GM21576 (cell line): ENCODE measurements at regions not wholly inside any gene's neighbourhood (a gene's known extent, or its start where the extent isn't known, plus 50 kb on each side); places are given as distances from the start of the nearest gene placed in this dataset.
"Not testable (repeated sequence)": the region's sequence is repeated elsewhere in the genome, so short reads cannot be mapped to it uniquely, and the experiment has no call there.

Experiments
- ATAC-seq: cut with Tn5 transposase; IDR thresholded peaks from one replicate; pipeline ENCODE4 v1.9.1; 2021; ENCODE audit warnings: mild to moderate bottlenecking, moderate library complexity; ENCODE audit not compliant: unreplicated experiment

DNA sequence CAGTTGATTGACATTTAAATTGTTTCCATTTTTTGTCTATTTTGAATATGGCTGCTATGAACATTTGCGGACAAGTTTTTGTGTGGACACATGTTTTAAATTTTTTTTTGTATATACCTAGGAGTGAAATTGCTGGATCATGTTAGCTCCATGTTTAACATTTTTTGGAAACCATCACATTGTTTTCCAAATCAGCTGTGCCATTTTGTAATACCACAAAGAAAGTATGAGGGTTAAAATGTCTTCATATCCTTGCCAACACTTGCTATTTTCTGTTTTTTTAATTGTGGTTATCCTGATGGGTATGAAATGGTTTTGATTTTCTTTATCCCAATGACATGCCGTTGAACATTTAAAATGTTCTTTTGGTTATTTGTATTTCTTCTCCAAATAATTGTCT lies 52.1 kb downstream of the CARTPT start:
- no peak for ATAC-seq

DNA sequence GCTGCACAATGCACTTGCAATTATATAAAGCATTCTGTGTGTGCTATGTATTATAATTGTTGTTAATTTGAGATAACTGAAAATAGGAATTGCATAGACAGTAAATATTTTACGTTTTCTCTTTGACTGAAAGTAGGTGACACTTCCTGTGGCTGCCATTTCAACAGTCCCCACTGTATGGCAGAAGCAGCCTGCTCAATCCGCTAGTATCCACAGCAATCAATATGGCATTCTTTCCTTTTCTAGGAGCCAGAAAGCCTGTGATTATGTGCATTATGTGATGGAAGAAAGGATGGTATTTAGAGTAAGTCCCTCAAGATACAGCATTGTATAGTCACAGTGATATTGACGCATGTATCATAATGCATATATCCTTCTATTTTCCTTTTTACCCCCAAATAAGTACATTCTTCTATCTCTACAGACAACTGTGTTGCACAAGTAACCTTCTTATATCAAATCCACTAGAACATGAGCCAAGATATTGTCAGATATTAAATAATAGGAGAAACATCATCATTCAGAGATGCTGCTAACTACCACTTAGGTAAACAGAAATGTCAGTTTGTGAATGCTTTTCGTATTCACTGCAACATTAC lies 59.7 kb downstream of the CARTPT start:
- ATAC-seq = no peak

DNA sequence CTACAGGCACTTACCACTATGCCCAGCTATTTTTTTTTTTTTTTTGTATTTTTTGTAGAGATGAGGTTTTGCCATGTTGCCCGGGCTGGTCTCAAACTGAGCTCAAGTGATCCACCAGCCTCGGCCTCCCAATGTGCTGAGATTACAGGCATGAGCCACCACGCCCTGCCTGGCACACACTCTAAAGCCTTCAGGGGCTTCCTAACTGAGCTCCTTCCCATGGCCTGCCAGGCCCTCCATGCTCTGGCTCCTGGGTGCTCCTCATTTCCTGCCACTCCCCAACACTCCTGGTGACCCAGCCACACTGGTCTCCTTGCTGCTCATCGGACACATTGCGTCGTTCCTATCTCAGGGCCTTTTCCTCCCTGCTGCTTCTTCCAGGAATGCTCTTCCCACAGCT lies 61.5 kb downstream of the CARTPT start:
- ATAC-seq = no peak

DNA sequence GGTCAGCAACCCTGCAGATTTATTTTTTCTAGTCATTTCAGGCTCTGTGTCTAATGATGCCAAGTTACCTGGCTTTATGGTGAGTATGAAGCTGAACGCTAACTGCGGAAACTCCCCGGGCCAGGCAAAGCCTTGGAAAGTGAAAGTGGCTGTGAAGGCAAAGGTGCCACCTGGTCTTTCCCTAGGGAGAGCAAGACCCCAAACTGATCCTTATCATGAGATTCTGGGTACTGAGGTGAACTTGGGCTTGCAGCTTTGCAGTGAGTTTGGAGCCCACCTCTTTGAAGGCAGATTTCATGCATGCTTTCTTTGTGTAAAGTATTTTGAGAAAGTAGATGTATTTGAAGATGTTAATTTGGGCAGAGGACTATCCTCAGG lies 63.3 kb downstream of the CARTPT start:
- ATAC-seq = no peak

DNA sequence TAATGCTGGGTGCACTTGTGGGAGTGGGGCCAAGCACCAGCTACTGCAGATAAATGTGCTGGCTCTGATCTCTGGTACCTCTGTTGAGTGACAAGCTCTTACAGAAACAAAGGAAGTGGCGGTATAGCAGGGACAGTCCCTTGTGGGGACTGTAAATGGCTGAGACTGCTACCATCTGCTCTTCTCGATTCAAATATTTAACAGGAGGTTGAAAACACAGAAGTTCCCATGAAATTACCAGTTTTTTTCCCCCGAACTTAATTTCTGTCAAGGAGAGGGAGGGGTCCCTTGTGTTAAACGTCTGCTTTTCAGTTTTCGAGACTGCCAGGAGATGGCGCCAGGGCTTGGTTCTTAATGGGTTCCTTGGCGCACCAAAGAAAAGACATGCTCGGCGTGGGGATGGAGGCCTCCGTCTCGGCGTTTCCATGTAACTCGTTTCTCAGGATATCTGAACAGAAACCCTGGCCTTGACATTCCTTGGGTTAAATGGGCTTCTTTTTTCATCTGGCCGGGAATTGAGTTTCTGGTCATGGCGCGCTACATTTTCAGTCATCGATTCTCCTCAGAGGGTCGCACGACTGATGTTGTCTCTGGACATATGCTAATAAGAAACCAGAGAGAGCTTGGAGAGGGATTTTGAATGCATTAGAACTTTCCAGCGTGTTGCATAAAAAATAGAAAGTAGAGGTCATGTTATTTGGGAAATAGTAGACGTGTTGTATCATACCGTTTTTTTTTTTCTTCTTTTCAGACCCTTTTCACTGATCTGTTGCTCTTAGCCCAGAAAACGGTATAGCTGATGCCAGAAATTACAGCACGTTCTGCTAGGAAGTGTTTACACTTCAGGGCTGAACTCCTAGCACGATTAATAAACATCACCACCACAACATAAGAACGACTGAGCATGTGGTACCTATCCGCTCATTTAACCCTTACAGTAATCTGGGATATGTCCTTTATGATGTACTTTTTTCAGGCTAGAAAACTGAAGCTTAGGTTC lies 64.0 kb downstream of the CARTPT start:
- peak; percentile 98 for ATAC-seq

DNA sequence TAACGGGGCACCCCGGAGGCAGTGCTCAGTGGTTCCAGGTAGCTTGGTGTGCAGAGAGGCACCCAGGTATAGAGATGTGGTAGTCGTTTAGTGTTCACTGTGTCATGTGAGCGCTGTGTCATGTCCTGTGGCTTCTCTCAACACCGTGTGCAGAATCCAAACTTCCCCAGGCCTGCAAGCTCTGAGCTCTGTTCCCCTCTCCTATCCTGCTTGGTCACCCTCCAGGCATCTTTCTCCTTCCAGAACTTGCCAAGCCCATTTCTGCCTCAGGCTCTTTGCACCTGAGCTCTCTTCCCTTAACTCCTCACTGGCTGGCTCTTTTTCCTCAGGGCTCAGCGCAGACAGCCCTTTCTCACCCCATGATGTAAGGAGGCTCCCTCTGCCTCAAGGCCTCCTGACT lies 64.8 kb downstream of the CARTPT start:
- no peak for ATAC-seq

DNA sequence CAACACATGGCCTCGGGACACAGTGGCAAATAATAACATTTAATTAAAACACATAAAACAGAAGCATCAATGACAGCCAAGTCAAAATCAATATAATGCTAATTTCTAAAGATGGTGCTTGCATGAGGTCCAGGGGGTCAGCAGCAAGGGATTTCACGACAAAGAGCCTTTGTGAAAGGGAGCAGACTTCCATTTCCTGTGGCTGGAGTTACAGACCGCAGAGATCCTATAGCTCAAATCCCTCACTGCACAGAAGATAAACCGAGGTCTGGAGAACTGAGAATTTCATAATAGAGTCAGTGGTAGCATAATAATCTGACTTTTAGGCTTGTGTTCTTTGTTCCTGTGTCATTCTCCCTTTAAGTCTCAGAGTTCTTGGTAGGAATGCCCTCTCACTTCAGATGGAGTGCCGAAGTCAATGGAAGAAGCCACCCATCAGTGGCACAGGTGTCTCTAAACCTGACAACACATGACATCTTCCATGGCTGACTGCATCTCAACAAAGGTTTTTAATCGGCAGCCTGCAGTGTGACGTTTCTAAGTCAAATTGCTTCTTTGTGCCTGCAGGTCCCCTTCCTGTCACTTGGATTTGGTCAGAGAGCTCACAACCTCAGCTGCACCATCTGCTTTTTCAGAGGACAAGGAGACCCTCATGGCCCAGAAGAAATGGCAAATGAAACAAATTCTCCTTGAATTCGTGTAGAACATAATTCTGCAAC lies 67.4 kb downstream of the CARTPT start:
- no peak for ATAC-seq

DNA sequence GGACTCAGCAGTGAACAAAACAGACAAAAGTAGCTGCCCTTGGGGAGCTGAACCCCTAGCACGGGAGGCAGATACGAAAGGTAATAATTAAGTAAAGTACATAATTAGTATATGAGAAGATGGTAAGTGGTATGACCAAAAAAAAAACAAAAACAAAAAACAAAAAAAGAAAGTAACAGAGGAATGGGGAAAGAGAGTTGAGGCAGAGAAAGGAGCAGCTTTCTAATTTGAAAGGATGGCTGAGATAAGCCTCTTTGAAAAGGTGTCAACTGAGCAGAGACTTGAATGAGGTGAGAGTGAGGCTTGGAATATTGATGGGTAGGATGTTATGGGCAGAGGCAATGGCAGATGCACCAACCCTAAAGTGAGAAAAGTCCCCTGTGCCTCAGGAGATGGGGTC lies 69.7 kb downstream of the CARTPT start:
- ATAC-seq = no peak

DNA sequence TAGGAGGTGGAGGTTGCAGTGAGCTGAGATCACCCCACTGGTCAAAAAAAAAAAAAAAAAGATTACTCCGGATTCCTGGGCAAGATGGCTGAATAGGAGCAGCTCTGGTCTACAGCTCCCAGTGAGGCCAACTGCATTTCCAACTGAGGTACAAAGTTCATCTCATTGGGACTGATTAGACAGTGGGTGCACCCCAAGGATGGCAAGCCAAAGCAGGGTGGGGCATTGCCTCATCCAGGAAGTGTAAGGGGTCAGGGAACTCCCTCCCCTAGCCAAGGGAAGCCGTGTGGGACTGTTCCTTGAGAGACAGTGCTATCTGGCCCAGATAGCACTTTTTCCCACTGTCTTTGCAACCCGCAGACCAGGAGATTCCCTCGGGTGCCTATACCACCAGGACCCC lies 70.7 kb downstream of the CARTPT start:
- no peak for ATAC-seq

DNA sequence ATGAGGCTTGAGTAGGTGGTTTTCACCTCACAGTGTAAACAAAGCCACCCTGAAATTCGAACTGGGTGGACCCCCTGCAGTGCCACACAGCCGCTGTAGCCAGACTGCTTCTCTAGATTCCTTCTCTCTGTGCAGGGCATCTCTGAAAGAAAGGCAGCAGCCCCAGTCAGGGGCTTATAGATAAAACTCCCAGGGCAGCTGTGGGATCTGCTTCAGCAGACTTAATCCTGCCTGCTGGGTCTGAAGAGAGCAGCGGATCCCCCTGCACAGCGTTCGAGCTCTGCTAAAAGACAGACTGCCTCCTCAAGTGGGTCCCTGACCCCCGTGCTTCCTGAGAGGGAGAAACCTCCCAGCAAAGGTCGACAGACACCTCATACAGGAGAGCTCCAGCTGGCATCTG lies 71.4 kb downstream of the CARTPT start:
- ATAC-seq = no peak

DNA sequence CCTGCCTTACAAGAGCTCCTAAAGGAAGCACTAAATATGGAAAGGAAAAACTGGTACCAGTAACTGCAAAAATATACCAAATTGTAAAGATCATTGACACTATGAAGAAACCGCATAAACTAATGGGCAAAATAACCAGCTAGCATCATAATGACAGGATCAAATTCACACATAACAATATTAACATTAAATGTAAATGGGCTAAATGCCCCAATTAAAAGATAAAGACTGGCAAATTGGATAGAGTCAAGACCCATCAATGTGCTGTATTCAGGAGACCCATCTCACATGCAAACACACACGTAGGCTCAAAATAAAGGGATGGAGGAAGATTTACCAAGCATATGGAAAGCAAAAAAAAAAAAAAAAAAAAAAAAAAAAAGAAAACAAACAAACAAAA lies 73.0 kb downstream of the CARTPT start:
- not testable (repeated sequence) for ATAC-seq

DNA sequence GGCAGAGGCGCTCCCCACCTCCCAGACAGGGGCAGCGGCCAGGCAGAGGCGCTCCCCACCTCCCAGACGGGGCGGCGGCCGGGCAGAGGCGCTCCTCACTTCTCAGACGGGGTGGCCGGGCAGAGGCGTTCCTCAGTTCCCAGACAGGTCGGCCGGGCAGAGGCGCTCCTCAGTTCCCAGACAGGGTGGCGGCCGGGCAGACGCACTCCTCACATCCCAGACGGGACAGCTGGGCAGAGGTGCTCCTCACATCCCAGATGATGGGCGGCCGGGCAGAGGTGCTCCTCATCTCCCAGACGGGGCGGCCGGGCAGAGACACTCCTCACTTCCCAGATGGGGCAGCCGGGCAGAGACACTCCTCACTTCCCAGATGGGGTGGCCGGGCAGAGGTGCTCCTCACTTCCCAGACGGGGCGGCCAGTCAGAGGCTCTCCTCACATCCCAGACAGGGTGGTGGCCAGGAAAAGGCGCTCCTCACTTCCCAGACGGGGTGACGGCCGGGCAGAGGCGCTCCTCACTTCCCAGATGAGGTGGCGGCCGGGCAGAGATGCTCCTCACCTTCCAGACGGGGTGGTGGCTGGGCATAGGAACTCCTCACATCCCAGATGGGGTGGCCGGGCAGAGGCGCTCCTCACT lies 75.1 kb downstream of the CARTPT start:
- no peak for ATAC-seq

DNA sequence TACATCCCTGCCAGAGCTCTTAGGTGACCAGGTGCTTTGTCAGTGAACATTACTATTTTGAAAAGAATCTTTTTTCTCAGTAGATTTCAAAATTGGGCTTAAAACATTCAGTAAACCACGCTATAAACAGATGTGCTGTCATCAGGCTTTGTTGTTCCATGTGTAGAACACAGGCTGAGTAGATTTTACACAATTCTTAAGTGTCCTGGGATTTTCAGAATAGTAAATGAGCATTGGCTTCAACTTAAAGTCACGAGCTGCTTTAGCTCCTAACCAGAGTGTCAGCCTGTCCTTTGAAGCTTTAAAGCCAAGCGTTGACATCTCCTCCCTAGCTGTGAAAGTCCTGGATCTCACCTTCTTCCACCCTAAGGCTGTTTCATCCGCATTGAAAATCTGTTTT lies 83.6 kb downstream of the CARTPT start:
- ATAC-seq = no peak

DNA sequence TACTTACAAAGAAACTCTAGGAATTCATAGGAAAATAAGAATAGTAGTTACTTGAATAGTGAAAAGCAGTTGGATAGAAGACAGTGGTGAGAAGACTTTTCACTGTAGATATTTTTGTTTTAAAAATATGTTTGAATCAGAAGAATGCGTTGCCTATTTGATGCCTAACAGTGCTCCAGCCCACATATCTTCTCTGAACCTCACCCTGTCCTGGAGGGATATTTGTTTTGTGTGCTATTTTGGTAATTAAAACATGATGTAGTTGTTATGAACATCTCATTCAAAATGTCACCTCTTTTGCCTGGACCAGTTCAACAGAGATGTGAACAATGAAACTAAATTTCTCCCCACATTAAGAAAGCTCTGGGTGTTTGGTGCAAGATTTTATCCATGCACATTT lies 87.6 kb downstream of the CARTPT start:
- ATAC-seq = no peak

DNA sequence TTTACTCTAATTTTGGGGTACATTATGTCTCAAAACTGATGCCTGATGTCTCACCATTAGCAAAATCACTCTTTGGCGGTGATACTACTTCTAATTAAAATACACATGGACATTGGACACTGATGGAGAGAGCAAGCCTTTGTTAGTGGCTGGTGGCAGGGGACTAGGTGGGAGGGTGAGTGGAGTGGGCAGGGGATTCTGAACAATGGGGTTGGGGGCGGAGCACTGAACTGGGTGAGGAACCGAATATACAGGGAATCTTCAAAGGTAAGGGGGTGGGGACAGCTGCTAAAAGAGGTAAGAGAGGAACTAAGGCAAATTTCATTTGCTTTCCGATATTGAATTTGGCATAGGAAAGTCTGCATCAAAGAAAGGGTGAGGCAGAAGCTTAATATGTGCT lies 88.8 kb downstream of the CARTPT start:
- no peak for ATAC-seq

DNA sequence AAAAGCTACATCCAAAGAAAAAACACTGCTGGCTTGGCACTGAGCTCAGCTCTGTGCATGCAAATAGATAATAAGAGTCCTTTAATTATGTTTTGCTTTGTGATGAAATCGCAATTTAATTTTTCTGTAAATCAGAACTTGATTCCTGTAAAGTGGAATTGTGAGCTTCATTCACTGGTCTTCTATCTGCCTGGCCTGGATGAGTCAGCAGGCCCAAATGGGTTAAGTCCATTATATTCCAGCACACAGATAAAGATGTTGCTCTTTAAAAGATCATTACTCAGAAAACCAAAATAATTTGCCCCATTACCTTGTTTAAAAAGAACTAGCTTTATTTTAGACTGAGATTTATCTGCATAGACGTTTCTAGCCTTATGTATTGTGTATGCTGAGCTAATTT lies 90.4 kb downstream of the CARTPT start:
- ATAC-seq = no peak

DNA sequence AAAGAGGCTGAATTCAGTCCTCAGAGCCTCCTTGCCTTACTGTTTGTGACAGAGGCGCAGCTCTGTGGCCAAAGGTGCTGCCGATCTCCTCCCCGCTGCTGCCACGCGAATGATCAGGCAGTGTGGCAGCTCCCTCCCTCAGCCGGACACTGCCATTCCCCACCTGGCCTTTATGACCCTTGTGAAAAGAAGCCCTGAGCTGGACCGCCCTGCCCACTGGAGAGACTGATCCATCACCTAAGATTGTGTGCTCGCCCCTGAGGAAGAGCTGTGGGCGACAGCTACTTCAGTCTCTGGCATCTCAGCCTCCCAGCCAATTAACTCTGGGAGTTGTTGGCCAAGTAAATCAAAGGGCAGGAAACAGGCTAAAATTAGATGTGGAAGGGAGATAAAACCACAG lies 90.9 kb downstream of the CARTPT start:
- no peak for ATAC-seq

DNA sequence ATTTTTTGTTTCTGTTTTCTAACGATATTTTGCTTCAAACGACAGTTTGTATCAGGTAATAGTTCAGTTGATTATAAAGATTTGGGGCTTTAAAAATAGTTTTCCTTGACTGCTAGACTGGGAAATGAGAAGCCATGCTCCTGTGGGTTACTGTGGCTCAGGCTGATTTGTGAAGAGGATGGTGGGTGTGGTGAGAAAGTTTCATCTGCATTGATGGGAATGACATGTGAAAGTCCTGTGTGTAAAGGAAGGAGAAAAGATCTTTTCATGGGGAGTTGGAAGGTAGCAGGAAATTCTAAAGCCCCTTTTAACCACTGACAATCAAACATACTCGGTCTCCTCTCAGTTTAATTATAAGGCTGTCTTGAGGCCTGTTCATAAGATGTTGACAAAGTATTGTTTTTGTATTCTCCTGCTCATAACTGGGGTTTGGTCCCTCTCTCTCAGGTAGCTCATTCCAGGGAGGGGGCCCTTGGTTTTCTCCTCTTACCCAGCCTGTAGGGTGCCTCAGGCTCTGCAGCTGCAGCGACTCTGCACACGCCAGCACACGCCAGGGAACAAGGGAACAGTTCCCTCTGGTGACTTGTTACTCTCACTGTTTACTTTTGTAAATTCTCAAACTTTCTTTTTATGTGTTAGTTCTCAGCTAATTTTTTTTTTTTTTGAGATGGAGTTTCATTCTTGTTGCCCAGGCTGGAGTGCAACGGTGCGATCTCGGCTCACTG lies 91.6 kb downstream of the CARTPT start:
- ATAC-seq = no peak

DNA sequence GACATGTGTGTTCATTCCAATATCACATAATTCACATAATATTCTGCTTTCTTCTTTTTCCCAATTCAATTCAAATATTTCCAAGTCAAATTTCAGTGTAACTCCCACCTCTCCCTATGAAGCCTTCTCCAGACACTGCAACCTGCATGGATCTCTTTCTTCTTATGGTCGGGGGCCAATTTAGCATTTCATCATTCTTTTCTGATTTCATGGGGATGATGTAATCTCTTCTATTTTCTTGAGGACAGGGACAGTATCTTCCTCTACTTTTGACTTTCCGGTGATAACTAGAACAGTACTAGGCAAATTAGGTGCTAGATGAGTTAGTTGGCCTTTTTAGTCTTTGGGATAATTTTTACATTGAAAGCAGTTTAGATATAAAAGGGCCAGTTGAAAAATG lies 92.7 kb downstream of the CARTPT start:
- ATAC-seq = no peak

DNA sequence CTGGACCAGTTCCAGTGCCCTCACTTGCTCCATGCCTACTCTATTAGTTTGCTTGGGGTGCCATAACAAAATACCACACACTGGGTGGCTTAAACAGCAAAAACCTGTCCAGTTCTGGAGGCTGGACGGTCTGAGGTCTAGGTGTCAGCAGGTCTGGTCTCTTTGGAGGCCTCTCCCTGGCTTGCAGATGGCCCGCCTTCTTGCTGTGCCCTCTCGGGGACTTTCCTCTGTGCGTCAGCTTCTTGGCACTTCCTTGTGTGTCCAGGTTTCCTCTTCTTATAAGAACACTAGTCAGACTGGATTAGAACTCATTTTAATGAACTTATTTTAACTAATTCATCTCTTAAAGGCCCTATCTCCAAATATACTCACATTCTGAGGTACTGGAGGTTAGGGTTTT lies 97.2 kb downstream of the CARTPT start:
- no peak for ATAC-seq

DNA sequence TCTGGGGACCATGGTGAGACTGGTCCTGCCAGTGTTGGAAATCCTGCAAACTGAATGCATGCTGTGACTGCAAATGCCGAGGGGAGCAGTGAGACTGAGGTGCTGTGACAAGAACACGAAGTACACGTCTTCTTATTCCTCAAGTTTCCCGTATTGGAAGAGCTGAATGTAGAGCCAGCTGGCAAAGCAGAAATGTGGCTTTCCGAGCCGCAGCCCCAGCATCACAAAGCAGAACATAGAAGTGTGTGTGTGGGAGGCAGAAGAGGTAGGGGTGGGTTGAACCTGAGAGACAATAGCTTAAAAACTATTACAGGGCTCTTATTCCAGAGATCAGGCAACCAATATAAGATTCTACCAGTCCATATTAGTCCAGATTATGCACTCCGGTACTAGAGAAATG lies 98.8 kb downstream of the CARTPT start:
- no peak for ATAC-seq
